Fibroblast of lung (primary cell): ENCODE measurements at regions not wholly inside any gene's neighbourhood (a gene's known extent, or its start where the extent isn't known, plus 50 kb on each side); places are given as distances from the start of the nearest gene placed in this dataset.

Experiments
- EZH2 ChIP-seq: IDR thresholded peaks from 2 replicates; pipeline ENCODE4 v1.5.1; 2012; ENCODE audit warnings: low read length, control low read depth, mild to moderate bottlenecking; ENCODE audit errors: missing control alignments
- TF ChIP-seq, protein P1 (sequence below), 2 donors: IDR thresholded peaks in 1 of 2; conservative IDR thresholded peaks in 1 of 2; 1 replicate in 1 of 2; 2 replicates in 1 of 2; pipeline ENCODE4 v1.5.1; 2011 to 2012; ENCODE audit warnings: low read length in 2 of 2, control low read depth in 1 of 2, inconsistent platforms in 1 of 2, low read depth in 1 of 2, mild to moderate bottlenecking in 1 of 2

DNA sequence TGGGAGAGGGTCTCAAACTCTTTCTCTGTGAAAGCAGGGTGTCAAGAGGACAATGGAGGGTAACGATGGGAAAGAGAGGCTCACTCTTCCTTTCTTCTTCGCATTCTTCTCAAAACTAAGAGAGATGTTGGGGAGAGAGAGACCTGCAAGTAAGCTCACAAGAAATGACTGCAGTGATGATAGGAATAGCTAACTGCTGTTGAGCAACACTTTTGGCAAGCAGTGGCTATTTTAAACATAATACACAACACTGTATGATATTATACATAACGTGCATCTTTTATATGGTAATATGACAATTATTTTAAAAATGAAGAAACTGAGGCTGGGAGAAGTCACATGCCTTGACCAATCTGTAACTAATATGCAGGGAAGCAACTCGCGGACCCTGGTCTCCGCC is 247.5 kb downstream of the CMPK2 start:
- TF ChIP-seq, protein P1, sequence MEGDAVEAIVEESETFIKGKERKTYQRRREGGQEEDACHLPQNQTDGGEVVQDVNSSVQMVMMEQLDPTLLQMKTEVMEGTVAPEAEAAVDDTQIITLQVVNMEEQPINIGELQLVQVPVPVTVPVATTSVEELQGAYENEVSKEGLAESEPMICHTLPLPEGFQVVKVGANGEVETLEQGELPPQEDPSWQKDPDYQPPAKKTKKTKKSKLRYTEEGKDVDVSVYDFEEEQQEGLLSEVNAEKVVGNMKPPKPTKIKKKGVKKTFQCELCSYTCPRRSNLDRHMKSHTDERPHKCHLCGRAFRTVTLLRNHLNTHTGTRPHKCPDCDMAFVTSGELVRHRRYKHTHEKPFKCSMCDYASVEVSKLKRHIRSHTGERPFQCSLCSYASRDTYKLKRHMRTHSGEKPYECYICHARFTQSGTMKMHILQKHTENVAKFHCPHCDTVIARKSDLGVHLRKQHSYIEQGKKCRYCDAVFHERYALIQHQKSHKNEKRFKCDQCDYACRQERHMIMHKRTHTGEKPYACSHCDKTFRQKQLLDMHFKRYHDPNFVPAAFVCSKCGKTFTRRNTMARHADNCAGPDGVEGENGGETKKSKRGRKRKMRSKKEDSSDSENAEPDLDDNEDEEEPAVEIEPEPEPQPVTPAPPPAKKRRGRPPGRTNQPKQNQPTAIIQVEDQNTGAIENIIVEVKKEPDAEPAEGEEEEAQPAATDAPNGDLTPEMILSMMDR (conservative IDR thresholded peaks at IDR 0.05 in 1 of 2, IDR thresholded peaks at IDR 0.05 in 1 of 2; ENCODE audit: low read depth in 1 of 2, low read length in 2 of 2), result no peak
- no peak for TF ChIP-seq EZH2
